Renal cortical epithelial cell (primary cell): ENCODE measurements at regions not wholly inside any gene's neighbourhood (a gene's known extent, or its start where the extent isn't known, plus 50 kb on each side); places are given as distances from the start of the nearest gene placed in this dataset.
"Not testable (repeated sequence)": the region's sequence is repeated elsewhere in the genome, so short reads cannot be mapped to it uniquely, and the experiment has no call there.

Experiments used
- DNase-seq: peaks from one replicate; pipeline ENCODE4 v3.0.0-alpha.2; 2011; ENCODE audit warnings: low read depth

GRCh38 chr3:182136008-182136910 lies 424.5 kb downstream of the SOX2 start:
- no peak for DNase-seq

DNA sequence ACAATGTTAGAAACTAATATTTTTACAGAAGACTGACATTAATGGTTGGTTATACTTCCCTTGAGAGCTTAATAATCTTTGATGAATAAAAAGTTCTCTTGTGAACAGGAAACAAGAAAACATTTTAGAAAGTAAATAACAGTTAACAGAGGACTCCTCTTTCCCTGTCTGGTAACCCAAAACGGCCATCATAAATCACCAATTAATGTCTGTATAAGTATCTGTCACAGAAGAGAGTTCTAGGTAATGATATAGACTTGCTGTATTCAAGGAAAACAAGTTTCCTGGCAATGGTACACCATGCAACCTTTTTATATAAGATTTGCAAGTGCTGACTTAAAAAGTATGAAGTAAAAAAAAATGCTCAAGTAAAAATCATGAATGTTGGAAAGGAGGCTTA lies 426.7 kb downstream of the SOX2 start:
- DNase-seq: no peak

DNA sequence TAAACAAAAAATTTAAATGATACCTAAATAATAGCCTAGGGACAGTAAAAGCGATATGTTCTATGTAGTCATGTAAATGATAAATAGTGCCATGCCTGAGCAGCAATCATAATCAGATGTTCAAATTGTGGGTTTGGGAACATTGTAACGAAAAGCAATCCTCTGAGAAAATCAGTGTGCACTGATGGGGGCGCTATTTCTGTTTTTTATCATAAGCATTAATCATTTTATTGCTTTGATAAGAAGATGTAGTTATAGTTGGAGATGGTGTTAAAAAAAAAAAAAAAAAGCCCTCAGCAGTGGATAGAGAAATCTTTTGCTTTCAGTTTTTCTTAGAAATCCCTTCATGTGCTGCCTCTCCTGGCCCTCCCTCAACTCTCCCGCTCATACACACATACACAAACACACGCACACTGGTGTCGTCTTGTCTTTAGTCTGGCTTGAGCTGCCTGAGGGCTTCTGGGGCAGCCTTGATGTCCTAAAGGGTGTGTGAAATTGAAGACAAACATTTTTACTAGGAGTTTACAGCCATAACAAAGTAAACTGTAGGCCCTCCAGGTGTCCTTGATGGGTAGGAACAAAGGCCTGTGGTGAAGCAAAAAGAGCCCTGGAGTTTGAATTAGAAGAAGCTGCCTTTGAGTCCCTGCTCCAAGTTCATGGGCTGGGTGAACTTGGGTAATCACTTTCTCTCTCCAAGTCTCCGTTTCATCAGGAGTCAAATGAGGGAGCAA lies 428.1 kb downstream of the SOX2 start:
- DNase-seq: no peak

DNA sequence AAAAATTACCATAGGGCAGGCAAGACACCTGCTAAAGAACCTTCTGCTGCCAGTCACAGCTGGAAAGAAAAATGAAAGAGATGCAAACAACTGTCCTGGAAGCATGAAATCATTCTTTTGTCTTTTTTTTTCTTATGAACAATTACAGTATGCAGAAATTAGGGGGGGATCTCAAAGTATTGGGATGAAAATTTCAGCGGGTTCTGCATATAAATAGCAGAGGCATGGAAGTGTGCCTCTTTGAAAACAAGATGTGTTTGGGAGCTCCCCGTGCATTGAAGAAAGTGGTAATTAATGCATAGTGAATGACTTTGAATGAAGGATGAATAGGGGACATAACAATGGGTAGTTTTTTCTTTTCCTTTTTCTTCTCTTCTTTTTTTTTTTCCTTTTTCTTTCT lies 431.2 kb downstream of the SOX2 start:
- no peak for DNase-seq

DNA sequence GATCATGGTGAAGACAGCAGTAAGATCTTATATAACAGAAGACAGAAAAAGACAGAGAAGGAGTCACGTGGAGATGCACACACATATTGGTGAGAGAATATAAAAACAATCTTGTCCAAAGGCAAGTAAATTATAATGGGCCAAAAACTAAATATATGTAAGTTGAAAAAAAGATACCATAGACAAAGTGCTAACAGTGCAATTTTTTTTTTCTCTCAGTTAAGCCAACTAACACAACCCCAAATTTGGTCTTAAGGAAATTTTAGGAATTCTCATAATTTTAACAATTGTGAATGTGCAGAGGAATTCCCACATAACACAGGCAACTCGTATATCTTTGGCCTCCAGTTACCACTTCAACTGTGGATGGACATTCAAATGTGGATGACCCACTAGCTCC lies 432.2 kb downstream of the SOX2 start:
- no peak for DNase-seq

- no peak for DNase-seq
Measured at GRCh38 chr3:182148360-182148759, 436.6 kb downstream of the SOX2 start.

- DNase-seq: peak; percentile 41
Measured at GRCh38 chr3:182149594-182149993, 437.9 kb downstream of the SOX2 start.

DNA sequence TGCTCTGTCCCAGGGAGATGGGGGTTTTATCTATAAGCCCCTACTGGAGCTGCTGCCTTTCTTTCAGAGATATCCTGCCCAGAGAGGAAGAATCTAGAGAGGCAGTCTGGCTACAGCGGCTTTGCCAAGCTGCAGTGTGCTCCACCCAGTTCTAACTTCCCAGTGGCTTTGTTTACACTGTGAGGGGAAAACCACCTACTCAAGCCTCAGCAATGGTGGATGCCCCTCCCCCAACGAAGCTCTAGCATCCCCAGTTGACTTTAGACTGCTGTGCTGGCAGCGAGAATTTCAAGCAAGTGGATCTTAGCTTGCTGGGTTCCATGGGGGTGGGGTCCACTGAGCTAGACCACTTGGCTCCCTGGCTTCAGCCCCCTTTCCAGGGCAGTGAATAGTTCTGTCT lies 444.6 kb downstream of the SOX2 start:
- DNase-seq: not testable (repeated sequence)

DNA sequence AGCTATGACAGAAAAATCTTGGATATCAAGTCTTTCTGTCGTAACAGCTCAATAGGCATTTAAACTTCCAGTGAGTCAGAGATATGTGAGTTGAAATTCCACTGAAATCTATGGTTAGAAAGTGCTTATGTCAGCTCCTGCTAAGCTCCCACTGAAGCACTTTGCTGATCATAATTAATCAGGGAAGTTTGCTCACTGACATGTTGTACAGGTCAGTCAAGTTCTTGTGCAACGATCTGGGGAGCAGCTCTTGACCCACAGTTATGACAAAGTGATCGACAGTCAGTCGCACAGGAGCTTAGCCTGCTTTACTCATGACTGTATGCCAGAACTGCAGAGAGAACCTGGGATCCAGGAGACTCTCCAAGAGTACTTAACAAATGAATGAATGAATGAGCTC lies 453.5 kb downstream of the SOX2 start:
- DNase-seq: peak; percentile 93

DNA sequence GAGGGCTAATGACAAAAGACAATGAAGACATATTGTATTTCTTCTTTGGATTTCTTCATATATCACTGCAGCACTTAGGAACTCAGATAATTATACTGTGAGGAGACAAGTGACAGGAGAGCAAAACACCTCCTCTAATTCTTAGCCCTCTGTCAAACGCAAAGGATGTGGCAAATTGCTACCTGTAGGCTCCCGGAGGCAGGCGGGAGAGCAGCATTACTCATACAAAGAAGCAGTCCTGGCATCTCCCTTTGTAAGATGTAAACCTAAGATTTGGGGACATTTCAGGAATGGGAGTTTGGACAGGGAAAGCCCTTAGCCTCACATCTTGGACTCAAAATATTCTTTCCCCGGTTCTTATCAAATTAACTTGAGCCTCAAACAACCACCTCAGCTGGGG lies 460.8 kb downstream of the SOX2 start:
- no peak for DNase-seq

DNA sequence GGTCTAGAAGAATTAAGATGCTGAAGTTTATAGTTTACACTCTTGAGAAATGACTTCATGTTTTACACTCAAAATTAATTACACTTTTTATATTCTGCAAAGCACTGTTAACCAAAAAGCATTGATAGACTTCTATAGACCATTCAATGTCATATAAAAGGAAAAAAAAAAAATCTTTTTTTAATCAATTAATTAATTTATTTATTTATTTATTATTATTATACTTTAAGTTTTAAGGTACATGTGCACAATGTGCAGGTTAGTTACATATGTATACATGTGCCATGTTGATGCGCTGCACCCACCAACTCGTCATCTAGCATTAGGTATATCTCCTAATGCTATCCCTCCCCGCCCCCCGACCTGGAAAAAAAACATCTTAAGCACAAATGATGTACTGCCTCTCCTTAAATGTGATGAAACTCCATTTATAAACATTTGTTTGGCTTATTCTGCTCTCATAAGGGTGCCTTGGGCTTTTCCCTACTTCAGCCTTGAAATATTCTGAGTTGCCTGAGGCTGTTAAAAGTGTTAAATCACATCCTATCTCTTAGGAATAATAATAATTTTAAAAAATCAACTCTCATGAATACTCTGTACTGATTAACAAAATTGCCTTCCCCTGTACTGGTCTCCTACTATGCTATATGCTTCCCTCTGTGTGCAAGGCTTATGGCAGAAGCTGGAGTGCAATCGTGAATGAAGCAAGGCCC lies 466.9 kb downstream of the SOX2 start:
- DNase-seq: no peak

DNA sequence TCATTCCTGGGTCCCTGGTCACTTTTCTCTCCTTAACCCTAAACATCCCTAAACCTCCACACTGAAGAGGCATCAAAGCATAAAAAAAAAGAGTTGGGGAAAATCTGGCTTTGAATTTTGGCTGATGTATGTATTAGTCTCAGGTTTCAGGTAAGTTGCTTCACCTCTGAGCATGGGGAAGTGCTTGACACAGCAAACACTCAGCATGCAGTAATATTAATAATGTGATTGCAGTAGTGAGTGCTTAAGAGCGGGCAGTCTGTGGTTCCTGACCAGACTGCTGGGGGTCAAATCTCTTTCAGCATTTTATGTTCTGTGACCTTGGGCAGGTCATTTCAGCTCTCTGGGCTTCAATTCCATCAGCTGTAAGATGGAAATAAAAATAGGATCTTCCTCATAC lies 467.9 kb downstream of the SOX2 start:
- DNase-seq: no peak

- DNase-seq: no peak
Measured at GRCh38 chr3:182180654-182181385, 469.1 kb downstream of the SOX2 start.

- DNase-seq: peak; percentile 72
Measured at GRCh38 chr3:182182531-182182968, 470.8 kb downstream of the SOX2 start.

- DNase-seq: peak; percentile 33
Measured at GRCh38 chr3:182183716-182184430, 472.1 kb downstream of the SOX2 start.

DNA sequence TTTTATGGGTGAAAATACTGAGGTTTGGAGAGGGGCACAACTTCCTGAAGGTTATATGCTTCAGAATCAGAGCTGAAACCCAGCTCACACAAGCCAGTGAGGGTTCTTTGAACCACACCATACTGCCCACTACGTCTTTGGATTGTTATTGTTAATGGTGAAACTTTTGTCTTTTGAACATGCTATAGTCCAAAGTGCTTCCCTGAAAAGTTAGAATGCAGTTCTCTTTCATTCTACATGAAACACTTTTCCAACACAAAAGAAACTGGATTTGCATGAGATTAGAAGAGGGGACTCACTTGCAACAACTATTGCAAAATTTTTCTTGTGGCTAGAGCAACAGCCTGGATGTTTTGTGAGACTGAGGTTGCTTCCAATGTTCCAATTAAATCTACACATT lies 473.6 kb downstream of the SOX2 start:
- no peak for DNase-seq

- DNase-seq: no peak
Measured at GRCh38 chr3:182190056-182190455, 478.3 kb downstream of the SOX2 start.

DNA sequence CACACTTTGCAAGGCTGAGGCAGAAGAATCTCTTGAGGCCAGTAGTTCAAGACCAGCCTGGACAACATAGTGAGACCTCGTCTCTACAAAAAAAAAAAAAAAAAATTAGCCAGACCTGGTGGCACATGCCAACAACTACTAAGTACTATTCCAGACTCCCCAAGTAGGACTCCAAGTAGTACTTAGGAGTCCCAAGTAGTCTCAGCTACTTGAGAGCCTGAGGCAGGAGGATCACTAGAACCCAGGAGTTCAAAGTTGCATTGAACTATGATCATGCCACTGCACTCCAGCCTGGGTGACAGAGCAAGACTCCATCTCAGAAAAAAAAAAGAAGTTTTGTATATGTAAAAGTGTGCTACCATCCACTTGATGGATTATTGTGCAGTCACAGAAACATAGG lies 486.6 kb downstream of the SOX2 start:
- DNase-seq: no peak

DNA sequence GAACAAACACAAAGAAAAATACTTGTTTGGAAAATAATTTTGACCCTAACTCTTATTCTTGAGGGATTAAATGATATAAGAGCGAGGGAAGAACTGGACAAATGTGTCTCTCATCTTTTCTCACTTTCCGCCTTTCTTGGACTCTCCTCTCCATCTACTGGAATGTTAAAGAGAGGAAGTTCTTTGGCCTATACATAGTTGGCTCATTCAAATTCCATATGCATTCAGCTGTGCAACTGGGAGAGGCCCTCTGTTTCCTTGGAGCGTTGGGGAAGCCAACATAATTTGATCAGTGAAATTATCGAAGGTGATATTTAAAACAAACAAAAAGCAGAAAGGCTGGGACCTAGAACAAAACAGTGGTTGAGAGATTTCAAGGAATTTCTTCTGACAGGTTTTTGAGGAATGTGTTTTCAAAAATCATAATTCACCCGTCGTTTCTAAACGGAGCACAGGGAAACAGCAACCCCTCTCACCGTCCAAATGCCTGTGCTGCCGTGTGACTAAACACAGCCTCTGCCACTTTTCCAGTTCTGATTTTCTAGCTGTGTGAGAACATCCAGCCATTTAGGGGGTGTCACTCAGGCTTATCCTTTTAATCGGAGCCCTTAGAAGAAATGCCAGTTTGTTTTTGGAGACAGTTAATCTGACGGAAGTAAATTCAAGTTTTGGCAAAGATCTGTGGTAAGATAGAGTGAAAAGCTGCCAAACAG lies 489.9 kb downstream of the SOX2 start:
- no peak for DNase-seq

DNA sequence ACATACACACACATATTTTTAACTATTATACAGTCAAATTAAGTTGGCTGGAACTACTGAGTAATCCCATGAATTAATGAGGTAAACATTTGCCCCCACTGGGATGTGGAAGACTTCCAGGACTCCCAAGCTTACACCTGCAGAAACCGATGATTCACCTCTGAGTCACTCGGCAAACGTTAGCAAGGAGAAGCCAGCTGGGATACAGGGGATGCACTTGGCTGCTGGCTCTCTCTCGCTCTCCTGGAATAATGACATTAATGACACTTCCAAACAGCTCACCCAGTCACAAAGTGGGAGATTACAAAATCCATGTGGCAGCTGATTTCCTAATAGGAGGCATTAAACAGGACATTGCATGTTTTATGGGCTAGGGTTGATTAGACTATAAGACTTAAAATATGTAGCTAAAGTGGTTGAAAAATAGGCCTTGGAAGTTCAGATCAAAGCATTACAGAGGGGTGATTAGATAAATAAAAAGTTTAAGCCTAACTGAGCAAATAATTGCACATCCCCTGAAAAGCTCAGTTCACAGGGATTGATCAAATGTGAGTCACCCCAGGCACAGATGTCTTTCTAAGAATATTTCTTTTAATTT lies 500.9 kb downstream of the SOX2 start:
- DNase-seq: peak; percentile 100
